Astrocyte of the cerebellum (primary cell): ENCODE measurements at regions not wholly inside any gene's neighbourhood (a gene's known extent, or its start where the extent isn't known, plus 50 kb on each side); places are given as distances from the start of the nearest gene placed in this dataset.
A peak's percentile ranks its signal among the peaks of the same experiment; 100 is the strongest.

Experiments used
- DNase-seq: peaks from one replicate; pipeline ENCODE4 v3.0.0-alpha.2; 2011; ENCODE audit warnings: low read depth
- H3K4me3 ChIP-seq: 2 replicates; pipeline ENCODE4 v1.5.1; 2011; ENCODE audit warnings: mild to moderate bottlenecking, low read depth, low read length, moderate library complexity
- in situ Hi-C: cut with HindIII; loops from 2 replicates; pipeline ENCODE4 v1.10.0; 2017; ENCODE audit warnings: low sequenced_read_pairs
- TF ChIP-seq, protein P1 (sequence below): IDR thresholded peaks from 2 replicates; pipeline ENCODE4 v1.5.1; 2012; ENCODE audit warnings: low read length, low read depth, moderate library complexity, mild to moderate bottlenecking; ENCODE audit errors: missing control alignments

DNA sequence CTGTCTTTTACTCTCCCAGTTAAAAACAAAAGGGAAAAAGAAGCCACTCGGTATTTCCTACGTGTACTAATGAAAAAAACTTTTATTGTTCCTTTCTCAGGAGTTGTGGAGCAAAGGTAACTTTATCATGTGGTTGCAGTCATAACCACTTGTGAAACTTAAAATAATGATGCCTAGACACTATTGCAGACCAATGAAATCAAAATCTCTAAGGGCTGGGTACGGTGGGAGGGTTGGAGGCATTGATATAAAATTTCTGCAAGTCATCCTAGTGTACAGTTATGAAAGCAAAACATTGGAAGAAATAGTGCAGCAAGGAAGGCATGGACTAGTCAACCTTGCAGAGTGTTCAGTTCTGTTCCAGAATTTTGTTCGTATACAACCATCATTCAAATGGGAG is 808.8 kb downstream of the TUSC7 start:
- in situ Hi-C loops: no loop called here
- no peak overlapping the region for H3K4me3 ChIP-seq
- no peak for DNase-seq
- TF ChIP-seq, protein P1, sequence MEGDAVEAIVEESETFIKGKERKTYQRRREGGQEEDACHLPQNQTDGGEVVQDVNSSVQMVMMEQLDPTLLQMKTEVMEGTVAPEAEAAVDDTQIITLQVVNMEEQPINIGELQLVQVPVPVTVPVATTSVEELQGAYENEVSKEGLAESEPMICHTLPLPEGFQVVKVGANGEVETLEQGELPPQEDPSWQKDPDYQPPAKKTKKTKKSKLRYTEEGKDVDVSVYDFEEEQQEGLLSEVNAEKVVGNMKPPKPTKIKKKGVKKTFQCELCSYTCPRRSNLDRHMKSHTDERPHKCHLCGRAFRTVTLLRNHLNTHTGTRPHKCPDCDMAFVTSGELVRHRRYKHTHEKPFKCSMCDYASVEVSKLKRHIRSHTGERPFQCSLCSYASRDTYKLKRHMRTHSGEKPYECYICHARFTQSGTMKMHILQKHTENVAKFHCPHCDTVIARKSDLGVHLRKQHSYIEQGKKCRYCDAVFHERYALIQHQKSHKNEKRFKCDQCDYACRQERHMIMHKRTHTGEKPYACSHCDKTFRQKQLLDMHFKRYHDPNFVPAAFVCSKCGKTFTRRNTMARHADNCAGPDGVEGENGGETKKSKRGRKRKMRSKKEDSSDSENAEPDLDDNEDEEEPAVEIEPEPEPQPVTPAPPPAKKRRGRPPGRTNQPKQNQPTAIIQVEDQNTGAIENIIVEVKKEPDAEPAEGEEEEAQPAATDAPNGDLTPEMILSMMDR: no peak

DNA sequence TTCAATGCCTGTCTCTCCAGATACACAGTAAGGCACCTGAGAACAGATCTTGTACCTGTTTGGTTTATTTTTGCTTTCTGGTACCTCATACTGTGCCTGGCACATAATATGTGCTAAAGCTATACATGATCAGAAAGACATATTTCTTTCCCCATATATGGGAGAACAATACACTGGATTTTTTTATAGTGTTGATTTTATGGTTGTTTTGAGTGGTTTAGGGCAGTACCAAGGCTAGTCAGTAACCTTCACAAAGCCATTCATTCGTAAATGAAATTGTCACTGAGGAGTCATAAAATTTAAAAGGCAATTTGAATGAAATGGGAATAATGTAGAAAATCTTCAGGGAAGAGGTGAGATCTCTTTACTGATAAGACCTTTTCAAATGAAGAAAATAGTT is 810.2 kb downstream of the TUSC7 start:
- H3K4me3 ChIP-seq: no peak overlapping the region
- in situ Hi-C loops: no loop called here
- TF ChIP-seq, protein P1: no peak
- DNase-seq: no peak

DNA sequence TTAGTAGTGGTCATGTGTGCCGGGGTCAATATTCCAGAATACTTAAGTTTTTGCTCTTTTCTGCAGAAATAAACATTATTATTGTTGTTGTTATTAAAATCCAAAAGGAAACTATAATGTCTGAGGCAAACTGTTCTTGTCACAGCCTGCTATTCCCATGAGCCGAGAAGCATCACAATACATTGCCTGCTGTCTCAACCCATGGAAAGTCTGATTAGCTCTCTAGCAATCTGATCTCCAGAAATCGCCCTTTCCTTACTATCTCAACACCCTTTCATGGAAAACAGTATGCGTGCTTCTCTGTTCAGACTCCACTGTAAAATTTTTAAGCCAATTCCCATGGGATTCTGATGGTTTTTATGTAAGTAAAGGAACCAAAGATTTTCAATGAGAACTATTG is 811.0 kb downstream of the TUSC7 start:
- DNase-seq: no peak
- H3K4me3 ChIP-seq: no peak overlapping the region
- TF ChIP-seq, protein P1: no peak
- in situ Hi-C loops: no loop called here

DNA sequence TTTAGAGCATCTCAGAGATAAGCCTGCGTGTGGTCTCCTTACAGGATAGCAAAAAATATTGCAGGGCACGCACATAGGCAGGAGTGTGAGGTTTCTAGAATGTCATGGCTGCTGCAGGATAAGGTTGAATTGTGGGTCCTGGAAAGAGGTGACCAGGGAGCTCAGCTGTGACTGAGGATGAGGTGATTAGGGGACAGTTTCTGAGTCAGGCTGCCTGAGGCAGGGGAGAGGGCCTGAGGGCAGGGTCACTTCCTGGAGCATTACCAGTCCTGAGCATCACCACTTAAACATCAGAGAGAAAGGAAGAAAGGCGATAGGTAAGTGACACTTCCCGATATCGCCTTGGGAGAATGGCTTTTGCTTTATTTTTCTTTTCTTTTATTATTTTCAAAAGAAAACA is 813.8 kb downstream of the TUSC7 start:
- TF ChIP-seq, protein P1: no peak
- in situ Hi-C loops: no loop called here
- no peak for DNase-seq
- H3K4me3 ChIP-seq: no peak overlapping the region

DNA sequence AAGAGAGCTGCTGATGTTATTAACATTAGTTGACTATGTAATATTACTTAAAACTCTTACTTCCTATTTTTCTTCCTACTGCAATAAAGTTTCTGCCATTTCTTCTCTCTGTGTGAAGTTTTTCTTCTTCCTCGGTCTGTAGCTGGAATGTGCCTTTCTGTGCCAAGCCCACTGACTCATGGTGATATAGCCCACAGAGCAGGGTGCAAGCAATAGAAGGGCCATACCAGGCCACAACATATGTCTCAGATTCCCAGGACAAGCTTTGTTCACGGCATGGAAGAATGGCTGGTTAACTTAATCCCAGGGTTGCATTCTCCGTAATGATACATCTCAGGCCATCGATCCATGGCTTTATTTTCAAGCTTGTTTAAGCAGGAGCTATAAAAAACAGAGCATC is 815.3 kb downstream of the TUSC7 start:
- in situ Hi-C loops: no loop called here
- peak; percentile 80 for DNase-seq
- no peak overlapping the region for H3K4me3 ChIP-seq
- TF ChIP-seq, protein P1: no peak

DNA sequence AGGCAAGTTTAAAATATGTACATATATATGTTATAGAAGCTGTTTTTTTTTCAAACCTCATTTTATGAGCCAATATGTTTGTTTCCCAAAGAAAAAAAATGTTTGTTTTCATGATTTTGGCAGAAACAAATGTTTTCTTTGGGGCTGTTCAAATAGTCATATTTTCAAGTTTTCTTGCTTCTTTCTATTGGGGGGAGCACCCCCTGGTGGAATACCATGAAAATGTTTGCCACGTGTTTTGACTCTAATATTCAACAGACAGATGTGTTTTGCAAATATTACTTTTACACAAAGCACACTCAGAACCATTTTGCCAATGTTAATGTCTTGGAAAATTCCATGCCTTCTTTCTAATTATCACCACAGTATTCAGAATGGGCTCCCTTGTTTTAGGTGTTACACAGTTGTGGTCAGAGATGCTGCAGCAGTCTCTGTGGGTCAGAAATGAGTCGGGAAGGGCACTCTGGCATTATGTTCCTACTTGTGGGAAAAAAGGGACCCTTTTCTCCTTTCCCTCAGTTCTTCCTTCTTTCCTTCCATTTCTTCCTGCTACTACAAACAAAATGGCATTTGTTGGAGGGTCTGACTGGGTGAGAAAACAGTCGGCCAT is 817.0 kb downstream of the TUSC7 start:
- in situ Hi-C loops: no loop called here
- TF ChIP-seq, protein P1: peak; percentile 63
- no peak overlapping the region for H3K4me3 ChIP-seq
- no peak for DNase-seq
